ENCODE measurements at regions not wholly inside any gene's neighbourhood (a gene's known extent, or its start where the extent isn't known, plus 50 kb on each side); places are given as distances from the start of the nearest gene placed in this dataset.

- no peak for TF ChIP-seq CTCF (IDR thresholded peaks at IDR 0.05)
- Histone ChIP-seq H3K4me3 (no peak overlapping the region), H3K36me3 (no peaks in the 10 kb centered on the region), H3K4me1 (ENCODE audit: control insufficient read depth in 1 of 2, low read depth in 2 of 2) (no peaks in the 10 kb centered on the region), H3K9me3 (no peaks in the 10 kb centered on the region), H3K27me3 (replicated peaks; ENCODE audit: insufficient read depth) (no peaks in the 10 kb centered on the region), H3K27ac (no peak overlapping the region)
- ATAC-seq (ENCODE audit: insufficient number of reproducible peaks, low FRiP score, low read depth) (no peak), DNase-seq (ENCODE audit: low spot score) (no peak)
Observed at GRCh38 chr1:98460136-98460535, 201.4 kb upstream of the SNX7 start.

GRCh38 chr1:98459486-98459870 lies 202.0 kb upstream of the SNX7 start:
- Histone ChIP-seq H3K4me3 (no peak overlapping the region), H3K36me3 (no peaks in the 10 kb centered on the region), H3K27me3 (replicated peaks; ENCODE audit: insufficient read depth) (no peaks in the 10 kb centered on the region), H3K4me1 (ENCODE audit: control insufficient read depth in 1 of 2, low read depth in 2 of 2) (no peaks in the 10 kb centered on the region), H3K9me3 (no peaks in the 10 kb centered on the region), H3K27ac (no peak overlapping the region)
- no peak for ATAC-seq (ENCODE audit: insufficient number of reproducible peaks, low FRiP score, low read depth)
- TF ChIP-seq CTCF (IDR thresholded peaks at IDR 0.05): no peak
- no peak for DNase-seq (ENCODE audit: low spot score)

- H3K27me3 ChIP-seq (replicated peaks; ENCODE audit: insufficient read depth): no peaks in the 10 kb centered on the region
- H3K27ac ChIP-seq: no peak overlapping the region
- H3K4me3 ChIP-seq: no peak overlapping the region
- H3K9me3 ChIP-seq: no peaks in the 10 kb centered on the region
- ATAC-seq (ENCODE audit: insufficient number of reproducible peaks, low FRiP score, low read depth): no peak
- no peaks in the 10 kb centered on the region for H3K36me3 ChIP-seq
- H3K4me1 ChIP-seq (ENCODE audit: control insufficient read depth in 1 of 2, low read depth in 2 of 2): no peaks in the 10 kb centered on the region
- no peak for DNase-seq (ENCODE audit: low spot score)
- no peak for TF ChIP-seq CTCF (IDR thresholded peaks at IDR 0.05)
Observed at GRCh38 chr1:98458511-98459485, 202.7 kb upstream of the SNX7 start.

GRCh38 chr1:98457248-98457647 lies 204.3 kb upstream of the SNX7 start:
- H3K9me3 ChIP-seq: no peaks in the 10 kb centered on the region
- no peaks in the 10 kb centered on the region for H3K27me3 ChIP-seq (replicated peaks; ENCODE audit: insufficient read depth)
- H3K4me1 ChIP-seq (ENCODE audit: control insufficient read depth in 1 of 2, low read depth in 2 of 2): no peaks in the 10 kb centered on the region
- ATAC-seq (ENCODE audit: insufficient number of reproducible peaks, low FRiP score, low read depth) (no peak), DNase-seq (ENCODE audit: low spot score) (no peak)
- no peak overlapping the region for H3K4me3 ChIP-seq
- TF ChIP-seq CTCF (IDR thresholded peaks at IDR 0.05): no peak
- no peak overlapping the region for H3K27ac ChIP-seq
- H3K36me3 ChIP-seq: no peaks in the 10 kb centered on the region

GRCh38 chr1:98454666-98455065 lies 206.9 kb upstream of the SNX7 start:
- H3K27me3 ChIP-seq (replicated peaks; ENCODE audit: insufficient read depth): no peaks in the 10 kb centered on the region
- H3K36me3 ChIP-seq: no peaks in the 10 kb centered on the region
- H3K4me1 ChIP-seq (ENCODE audit: control insufficient read depth in 1 of 2, low read depth in 2 of 2): no peaks in the 10 kb centered on the region
- no peak for ATAC-seq (ENCODE audit: insufficient number of reproducible peaks, low FRiP score, low read depth)
- no peak for DNase-seq (ENCODE audit: low spot score)
- TF ChIP-seq CTCF (IDR thresholded peaks at IDR 0.05): no peak
- no peak overlapping the region for H3K4me3 ChIP-seq
- no peak overlapping the region for H3K27ac ChIP-seq
- no peaks in the 10 kb centered on the region for H3K9me3 ChIP-seq

Measured in thoracic aorta (tissue), 2 donors.